ENCODE measurements at regions not wholly inside any gene's neighbourhood (a gene's known extent, or its start where the extent isn't known, plus 50 kb on each side); places are given as distances from the start of the nearest gene placed in this dataset.

DNA sequence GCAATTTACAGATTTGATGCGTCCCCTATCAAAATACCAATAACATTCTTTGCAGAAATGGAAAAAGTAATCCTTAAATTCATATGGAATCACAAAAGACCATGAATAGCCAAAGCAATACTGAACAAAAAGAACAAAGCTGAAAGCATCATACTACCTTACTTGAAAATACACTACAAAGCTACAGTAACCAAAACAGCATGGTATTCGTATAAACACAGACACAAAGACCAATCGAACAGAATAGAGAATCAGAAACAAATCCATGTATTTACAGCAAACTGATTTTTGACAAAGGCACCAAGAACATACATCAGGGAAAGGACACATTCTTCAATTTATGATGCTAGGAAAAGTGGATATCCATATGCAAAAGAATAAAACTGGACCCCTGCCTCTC is 206.5 kb upstream of the PDE10A start:
- H3K4me1 Mint-ChIP-seq (ENCODE audit: low read depth) = no peaks in the 10 kb centered on the region
- H3K9me3 Mint-ChIP-seq = peaks cover 14% of the 10 kb centered on the region

DNA sequence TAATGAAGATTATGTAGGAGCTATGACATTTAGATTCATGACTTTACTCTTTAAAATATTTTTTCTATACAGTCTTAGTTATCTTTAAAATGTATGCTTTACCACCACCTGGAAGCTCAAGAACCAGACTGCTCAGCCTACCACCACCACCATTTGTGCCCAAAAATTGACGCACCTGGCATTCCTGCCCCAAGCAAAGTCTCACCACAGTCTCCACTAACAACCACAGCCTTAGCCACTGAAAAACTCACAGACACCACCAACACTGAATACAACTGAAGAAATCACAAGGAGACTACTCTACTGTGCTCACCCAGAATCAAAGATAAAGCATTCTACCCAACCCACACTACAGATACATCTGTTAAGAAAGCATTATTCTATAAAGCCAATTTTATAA is 201.9 kb upstream of the PDE10A start:
- Mint-ChIP-seq H3K27me3 (peaks cover 34% of the 10 kb centered on the region), H3K4me3 (no peak overlapping the region), H3K36me3 (ENCODE audit: low read depth) (no peaks in the 10 kb centered on the region), H3K4me1 (ENCODE audit: low read depth) (no peaks in the 10 kb centered on the region), H3K9me3 (peaks cover 14% of the 10 kb centered on the region), H3K27ac (no peak overlapping the region)

More for the DNA sequence above, 206.5 kb upstream of the PDE10A start:
- Mint-ChIP-seq H3K36me3 (ENCODE audit: low read depth) (no peaks in the 10 kb centered on the region), H3K27ac (no peak overlapping the region), H3K4me3 (no peak overlapping the region), H3K27me3 (peaks cover 18% of the 10 kb centered on the region)

DNA sequence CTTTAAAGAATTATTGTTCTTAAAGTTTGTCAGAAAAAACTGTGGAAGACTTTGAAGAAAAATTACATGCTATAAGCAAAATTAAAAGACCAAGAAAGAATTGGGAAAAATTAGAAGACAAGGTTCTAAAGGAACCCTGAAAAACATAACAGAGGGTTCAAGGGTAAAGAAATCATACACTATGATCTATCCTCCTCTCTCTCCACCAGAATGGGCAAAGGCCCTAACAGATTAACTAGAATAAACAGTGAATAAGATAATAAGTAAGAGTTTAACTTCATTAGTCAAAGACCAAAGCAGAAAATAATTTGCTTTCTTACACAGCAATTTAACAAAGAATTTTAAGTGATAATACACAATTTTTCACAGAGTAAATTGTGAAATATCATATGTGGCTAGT is 201.2 kb upstream of the PDE10A start:
- Mint-ChIP-seq H3K4me3 (no peak overlapping the region), H3K36me3 (ENCODE audit: low read depth) (no peaks in the 10 kb centered on the region), H3K27me3 (peaks cover 30% of the 10 kb centered on the region), H3K27ac (no peak overlapping the region), H3K4me1 (ENCODE audit: low read depth) (no peaks in the 10 kb centered on the region), H3K9me3 (peaks cover 14% of the 10 kb centered on the region)

DNA sequence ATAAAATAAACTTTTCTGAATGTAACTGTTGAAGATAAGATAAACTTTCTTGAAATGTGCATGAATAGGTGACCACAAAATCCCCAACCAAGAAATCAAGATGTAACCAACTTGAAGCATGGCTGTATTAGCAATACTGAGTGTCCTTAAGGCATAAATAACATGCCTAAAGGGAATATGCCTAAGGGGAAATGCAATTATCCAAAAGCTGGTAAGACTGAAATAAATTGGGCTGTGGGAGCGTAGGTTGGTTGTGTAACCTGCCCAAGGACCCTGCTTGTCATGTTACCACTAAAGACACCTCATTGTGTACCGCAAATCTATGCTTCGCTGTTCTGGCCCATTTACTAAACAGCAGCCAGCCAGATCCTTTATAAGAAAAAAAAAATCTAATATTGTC is 200.8 kb upstream of the PDE10A start:
- no peaks in the 10 kb centered on the region for H3K36me3 Mint-ChIP-seq (ENCODE audit: low read depth)
- peaks cover 14% of the 10 kb centered on the region for H3K9me3 Mint-ChIP-seq
- H3K27me3 Mint-ChIP-seq = peaks cover 34% of the 10 kb centered on the region
- H3K27ac Mint-ChIP-seq = no peak overlapping the region
- H3K4me3 Mint-ChIP-seq = no peak overlapping the region
- H3K4me1 Mint-ChIP-seq (ENCODE audit: low read depth) = no peaks in the 10 kb centered on the region

DNA sequence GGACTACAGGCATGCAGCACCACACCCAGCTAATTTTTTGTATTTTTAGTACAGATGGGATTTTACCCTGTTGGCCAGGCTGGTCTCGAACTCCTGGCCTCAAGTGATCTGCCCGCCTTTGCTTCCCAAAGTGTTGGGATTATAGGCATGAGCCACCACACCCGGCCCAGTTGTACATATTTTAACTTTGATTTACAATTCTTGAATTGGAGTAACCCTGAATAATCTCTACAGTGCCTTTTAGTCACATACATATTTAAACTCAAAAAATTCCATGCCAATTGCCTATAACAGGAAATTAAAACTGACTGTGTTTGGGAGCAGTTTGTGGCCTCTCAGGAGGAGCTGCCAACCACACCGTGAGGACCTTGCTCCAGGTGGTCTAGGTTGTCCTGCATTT is 199.8 kb upstream of the PDE10A start:
- no peaks in the 10 kb centered on the region for H3K4me1 Mint-ChIP-seq (ENCODE audit: low read depth)
- peaks cover 14% of the 10 kb centered on the region for H3K9me3 Mint-ChIP-seq
- H3K27me3 Mint-ChIP-seq = peaks cover 38% of the 10 kb centered on the region
- H3K36me3 Mint-ChIP-seq (ENCODE audit: low read depth) = no peaks in the 10 kb centered on the region
- H3K4me3 Mint-ChIP-seq = no peak overlapping the region
- no peak overlapping the region for H3K27ac Mint-ChIP-seq

DNA sequence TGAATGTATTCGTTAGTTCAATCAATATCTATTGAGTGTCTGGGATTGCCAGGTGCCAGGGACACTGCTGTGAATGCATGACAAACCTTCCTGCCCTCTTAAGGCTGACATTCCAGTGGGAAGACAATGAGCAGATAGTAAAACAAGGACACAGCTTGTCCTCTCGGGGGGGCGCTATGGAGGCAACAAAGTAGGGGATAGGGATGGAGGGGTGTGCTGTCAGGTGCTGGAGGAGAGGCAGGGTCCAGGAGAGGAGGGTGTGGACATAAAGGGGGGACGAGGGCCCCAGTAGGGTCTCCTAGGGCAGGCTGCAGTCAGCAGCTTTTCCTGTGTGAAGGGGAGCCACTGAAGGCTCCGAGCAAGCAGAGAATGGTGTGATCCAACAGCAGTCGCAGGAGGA is 198.2 kb upstream of the PDE10A start:
- H3K27ac Mint-ChIP-seq = no peak overlapping the region
- peaks cover 6% of the 10 kb centered on the region for H3K9me3 Mint-ChIP-seq
- no peaks in the 10 kb centered on the region for H3K4me1 Mint-ChIP-seq (ENCODE audit: low read depth)
- H3K36me3 Mint-ChIP-seq (ENCODE audit: low read depth) = no peaks in the 10 kb centered on the region
- H3K27me3 Mint-ChIP-seq = peaks cover 47% of the 10 kb centered on the region
- no peak overlapping the region for H3K4me3 Mint-ChIP-seq

DNA sequence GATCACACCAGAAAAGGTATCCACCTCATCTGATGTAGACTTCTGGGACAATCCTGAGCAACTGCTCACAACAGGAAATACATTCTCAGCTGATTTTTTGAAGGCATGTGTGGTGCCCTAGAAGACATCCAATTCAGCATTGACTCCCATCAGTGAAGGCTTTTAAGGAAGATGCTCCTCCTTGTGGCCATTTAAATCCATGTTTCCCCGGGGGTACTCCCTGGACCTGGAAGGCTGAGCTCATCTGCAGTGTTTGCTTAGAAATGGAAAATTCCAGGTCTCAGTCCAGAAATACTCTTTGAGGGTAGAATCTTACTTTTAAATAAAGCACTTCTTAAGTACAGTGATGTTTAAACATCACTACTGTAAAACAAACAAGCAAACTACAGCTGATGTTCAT is 195.5 kb upstream of the PDE10A start:
- no peak overlapping the region for H3K4me3 Mint-ChIP-seq
- H3K9me3 Mint-ChIP-seq = no peaks in the 10 kb centered on the region
- no peaks in the 10 kb centered on the region for H3K36me3 Mint-ChIP-seq (ENCODE audit: low read depth)
- H3K4me1 Mint-ChIP-seq (ENCODE audit: low read depth) = no peaks in the 10 kb centered on the region
- no peak overlapping the region for H3K27ac Mint-ChIP-seq
- peaks cover 44% of the 10 kb centered on the region for H3K27me3 Mint-ChIP-seq

DNA sequence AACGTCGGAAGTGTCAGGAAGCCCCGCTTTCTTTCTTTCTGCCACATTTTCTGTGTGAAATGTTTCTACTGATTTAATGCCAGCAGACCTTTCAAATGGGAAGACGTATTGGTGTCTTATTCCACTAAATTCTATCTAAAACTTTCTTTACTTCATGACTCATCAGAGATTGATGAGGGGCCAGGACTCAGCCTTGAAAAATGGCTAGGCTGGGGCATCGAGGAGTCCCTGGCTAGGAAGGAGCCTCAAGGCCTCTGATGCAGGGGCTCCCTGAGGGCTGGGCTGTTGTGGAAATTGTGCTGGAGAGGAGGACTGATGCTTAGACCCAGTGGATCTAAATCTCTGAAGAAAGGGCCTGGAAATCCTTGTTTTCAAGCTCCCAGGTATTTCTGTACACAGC is 192.8 kb upstream of the PDE10A start:
- Mint-ChIP-seq H3K27ac (no peak overlapping the region), H3K4me1 (ENCODE audit: low read depth) (no peaks in the 10 kb centered on the region), H3K27me3 (peaks cover 56% of the 10 kb centered on the region), H3K4me3 (no peak overlapping the region), H3K36me3 (ENCODE audit: low read depth) (no peaks in the 10 kb centered on the region), H3K9me3 (no peaks in the 10 kb centered on the region)

DNA sequence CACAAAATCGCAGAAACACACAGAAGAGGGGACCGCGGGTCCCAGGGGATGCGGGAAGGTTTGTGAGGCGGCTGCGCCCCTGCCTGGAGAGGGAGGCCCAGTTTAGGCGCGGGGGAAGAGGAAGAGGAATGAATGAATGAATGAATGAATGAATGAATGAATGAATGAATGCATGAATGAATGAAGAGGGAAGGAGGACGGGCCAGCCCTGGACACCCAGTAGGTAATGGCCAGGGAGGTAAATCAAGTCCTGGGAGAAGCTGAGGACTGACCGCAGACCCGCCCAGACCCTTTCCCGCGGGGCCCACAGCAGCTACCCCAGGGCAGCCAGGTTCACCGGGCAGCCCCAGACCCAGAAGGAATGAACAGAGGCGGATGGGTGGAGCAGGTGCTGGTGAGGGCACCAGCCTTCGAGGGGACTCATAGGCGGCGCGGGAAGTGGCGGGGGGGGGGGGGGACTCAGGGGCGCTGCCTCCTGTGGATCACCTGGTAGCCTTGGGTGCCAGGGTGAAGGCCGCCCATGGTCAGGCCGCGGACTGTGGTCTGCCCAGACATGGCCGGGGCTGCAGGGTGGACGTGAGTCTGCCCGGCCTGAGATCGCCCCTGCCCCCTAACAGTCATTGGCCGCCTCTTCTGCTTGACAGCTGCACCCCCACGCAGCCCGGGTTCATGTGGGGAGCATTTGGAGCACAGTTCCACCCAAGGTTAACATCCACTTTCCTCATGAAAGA is 192.0 kb upstream of the PDE10A start:
- H3K27me3 Mint-ChIP-seq = peaks cover 61% of the 10 kb centered on the region
- H3K27ac Mint-ChIP-seq = no peak overlapping the region
- H3K9me3 Mint-ChIP-seq = no peaks in the 10 kb centered on the region
- H3K36me3 Mint-ChIP-seq (ENCODE audit: low read depth) = no peaks in the 10 kb centered on the region
- H3K4me1 Mint-ChIP-seq (ENCODE audit: low read depth) = peaks cover 2% of the 10 kb centered on the region
- H3K4me3 Mint-ChIP-seq = no peak overlapping the region

DNA sequence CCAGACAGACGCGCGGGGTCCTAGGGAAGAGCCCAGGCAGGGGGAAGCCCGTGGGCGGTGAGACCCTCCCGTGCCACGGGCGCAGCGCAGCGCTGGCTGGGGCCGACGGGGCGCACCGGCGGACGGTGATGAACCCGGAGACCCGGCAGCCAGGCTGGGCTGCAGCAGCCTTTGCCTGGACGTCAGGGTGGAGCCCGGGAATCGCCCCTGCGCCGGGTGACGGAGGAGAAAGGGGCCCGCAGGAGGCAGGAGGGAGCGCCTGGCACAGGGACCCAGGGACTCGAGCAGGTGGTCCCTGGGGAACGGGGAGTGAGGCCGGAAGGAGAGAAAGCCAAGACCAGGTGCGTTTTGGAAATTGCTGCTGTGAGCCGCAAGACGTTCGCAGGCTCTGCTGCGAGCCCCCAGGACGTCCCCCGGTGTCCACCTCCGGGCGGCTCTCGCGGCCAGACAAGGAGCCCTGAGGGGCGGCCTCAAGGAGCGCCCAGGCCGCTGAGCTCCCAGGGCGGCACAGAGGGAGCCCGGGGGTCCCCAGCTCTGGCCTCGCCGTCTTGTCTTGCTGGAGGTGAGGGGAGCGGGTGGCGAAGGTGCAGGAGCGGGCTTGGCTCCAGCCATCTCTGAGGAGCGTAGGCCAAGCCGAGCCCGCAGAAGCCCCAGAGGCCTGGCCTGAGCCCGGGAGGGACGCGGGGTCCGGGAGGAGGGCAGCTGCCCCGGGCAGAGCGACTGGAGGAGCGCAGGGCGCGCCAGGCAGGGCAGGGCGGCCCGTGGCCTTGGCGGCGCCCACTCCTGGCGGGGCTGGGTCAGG is 191.2 kb upstream of the PDE10A start:
- H3K27me3 Mint-ChIP-seq = peaks cover 69% of the 10 kb centered on the region
- H3K4me1 Mint-ChIP-seq (ENCODE audit: low read depth) = peaks cover 9% of the 10 kb centered on the region
- H3K36me3 Mint-ChIP-seq (ENCODE audit: low read depth) = no peaks in the 10 kb centered on the region
- no peaks in the 10 kb centered on the region for H3K9me3 Mint-ChIP-seq
- H3K27ac Mint-ChIP-seq = no peak overlapping the region
- H3K4me3 Mint-ChIP-seq = no peak overlapping the region

DNA sequence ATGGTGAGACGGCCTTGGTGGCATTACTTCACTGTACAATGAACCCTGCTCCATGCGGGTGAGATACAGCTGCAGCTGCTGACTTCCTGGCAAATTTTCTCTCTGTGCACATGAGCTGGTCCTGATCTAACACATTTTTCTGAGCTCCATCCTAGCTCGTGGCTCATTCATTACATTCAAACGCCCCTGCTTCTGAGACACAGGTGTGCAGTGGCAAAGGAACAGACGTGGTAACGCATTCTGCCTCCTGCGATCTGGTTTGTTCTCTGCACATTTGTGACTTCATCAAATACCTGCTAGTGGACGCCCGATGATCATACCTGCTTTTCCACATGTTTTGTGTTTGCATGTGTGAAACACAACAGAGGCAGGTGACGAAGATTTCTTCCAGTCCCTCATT is 189.6 kb upstream of the PDE10A start:
- Mint-ChIP-seq H3K27me3 (peaks cover 73% of the 10 kb centered on the region), H3K36me3 (ENCODE audit: low read depth) (no peaks in the 10 kb centered on the region), H3K4me1 (ENCODE audit: low read depth) (peaks cover 9% of the 10 kb centered on the region), H3K4me3 (no peak overlapping the region), H3K9me3 (no peaks in the 10 kb centered on the region), H3K27ac (no peak overlapping the region)

DNA sequence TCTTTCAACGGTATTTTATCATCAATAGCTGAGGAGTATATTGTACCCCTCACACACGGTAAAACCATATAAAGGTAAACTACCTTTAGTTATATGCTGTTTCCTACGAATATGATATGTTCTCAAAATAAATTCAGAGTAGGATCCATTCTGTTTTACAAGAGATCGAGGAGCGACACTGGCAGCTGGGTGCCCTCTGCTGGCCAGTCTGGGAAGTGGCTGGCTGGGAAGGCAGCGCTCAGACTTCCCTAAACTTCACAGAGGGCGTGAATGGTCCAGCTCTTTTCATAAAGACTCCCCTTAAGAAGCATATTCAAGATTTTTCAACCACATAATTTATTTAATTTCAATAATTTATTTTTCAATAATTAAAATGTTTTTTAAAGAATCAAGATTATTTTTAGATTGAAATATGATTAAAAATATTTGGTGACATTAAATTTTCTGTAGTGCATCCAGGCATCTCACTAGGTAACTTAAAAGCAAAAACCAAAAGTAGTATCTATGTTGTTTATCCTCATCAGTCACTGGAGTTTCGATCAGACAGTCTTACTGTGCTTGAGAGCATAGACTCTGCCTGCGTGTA is 187.5 kb upstream of the PDE10A start:
- Mint-ChIP-seq H3K27me3 (peaks cover 77% of the 10 kb centered on the region), H3K4me3 (no peak overlapping the region), H3K9me3 (no peaks in the 10 kb centered on the region), H3K4me1 (ENCODE audit: low read depth) (peaks cover 9% of the 10 kb centered on the region), H3K36me3 (ENCODE audit: low read depth) (no peaks in the 10 kb centered on the region), H3K27ac (no peak overlapping the region)

DNA sequence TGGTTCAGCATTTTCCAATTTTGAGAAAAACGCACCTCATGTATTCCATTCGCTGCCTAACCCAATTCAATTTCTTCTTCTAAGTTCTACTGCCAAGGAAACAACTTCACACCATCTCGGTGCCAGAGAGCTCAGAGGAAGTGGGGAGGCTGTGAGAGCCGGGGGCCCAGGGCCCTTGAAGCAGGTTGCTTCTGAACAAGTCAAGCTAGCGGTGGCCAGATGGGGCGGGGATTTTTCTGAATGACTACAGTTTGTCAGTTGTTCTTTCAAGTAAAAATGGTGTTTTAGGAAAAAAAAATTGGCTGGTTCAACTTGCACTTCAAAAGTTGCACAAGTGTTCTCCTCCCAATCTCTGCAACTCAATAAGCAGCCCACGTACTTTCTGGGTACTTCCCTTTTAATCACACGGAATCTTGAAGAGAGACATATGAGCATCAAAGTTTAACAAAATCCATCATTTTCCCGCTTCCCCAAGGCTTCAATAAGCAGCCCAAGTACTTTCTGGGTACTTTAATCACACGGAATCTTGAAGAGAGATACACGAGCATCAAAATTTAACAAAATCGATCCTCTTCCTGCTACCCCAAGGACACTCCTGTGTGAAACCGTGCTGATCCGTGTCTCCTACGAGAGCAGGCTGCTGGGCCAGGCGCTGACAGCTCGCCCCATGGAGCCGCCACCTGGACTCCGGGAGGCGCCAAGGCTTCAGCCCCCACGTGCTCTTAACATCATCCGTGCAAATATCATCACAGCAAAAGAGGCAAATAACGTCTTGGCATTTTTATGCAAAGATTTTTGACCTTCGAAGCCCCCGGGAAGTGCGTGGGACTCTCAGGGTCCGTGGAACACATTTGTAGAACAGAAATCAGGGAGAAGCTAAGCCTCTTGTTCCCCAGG is 186.7 kb upstream of the PDE10A start:
- Mint-ChIP-seq H3K36me3 (ENCODE audit: low read depth) (no peaks in the 10 kb centered on the region), H3K27me3 (peaks cover 82% of the 10 kb centered on the region), H3K9me3 (no peaks in the 10 kb centered on the region), H3K4me1 (ENCODE audit: low read depth) (peaks cover 9% of the 10 kb centered on the region), H3K4me3 (no peak overlapping the region), H3K27ac (no peak overlapping the region)

DNA sequence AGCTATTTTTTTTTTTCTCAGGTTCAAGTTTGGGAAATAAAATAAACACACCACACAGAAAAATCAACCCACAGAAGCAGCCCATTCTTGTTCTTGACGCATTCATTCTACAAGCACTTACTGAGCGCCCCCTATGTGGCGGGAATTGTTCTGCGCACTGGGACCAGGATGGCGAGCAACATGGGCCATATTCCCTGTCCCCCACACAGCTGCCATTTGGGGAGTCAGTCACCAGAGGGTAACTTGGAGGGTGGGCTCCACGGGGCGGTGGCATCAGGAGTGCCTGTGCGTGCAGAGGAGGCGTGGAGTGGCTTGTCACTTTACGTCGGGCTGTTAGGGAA is 185.0 kb upstream of the PDE10A start:
- no peaks in the 10 kb centered on the region for H3K36me3 Mint-ChIP-seq (ENCODE audit: low read depth)
- no peak overlapping the region for H3K27ac Mint-ChIP-seq
- peaks cover 86% of the 10 kb centered on the region for H3K27me3 Mint-ChIP-seq
- H3K4me1 Mint-ChIP-seq (ENCODE audit: low read depth) = peaks cover 9% of the 10 kb centered on the region
- no peaks in the 10 kb centered on the region for H3K9me3 Mint-ChIP-seq
- no peak overlapping the region for H3K4me3 Mint-ChIP-seq

Data from stimulated activated naive CD8-positive, alpha-beta T cell treated with anti-CD3 and anti-CD28 coated beads, Interleukin-15, Interleukin-2, amounts not matched to agents 100 ng/mL and 50 ng/mL, for 24 hours (primary cell).